Type B pancreatic cell (in vitro differentiated cells): ENCODE measurements at regions not wholly inside any gene's neighbourhood (a gene's known extent, or its start where the extent isn't known, plus 50 kb on each side); places are given as distances from the start of the nearest gene placed in this dataset.

ENCODE experiments used
- DNase-seq: peaks from one replicate; pipeline ENCODE4 v3.0.0; 2021; ENCODE audit warnings: mixed read lengths; ENCODE audit not compliant: unreplicated experiment; ENCODE audit errors: extremely low spot score
- H3K27ac Mint-ChIP-seq: 2 replicates; pipeline ENCODE4 v1.8.0; 2021; ENCODE audit warnings: mild to moderate bottlenecking, mixed read lengths
- H3K27me3 Mint-ChIP-seq: 2 replicates; pipeline ENCODE4 v1.8.0; 2021; ENCODE audit warnings: mixed read lengths
- H3K36me3 Mint-ChIP-seq: 2 replicates; pipeline ENCODE4 v1.8.0; 2021; ENCODE audit warnings: mixed read lengths
- H3K4me1 Mint-ChIP-seq: one replicate; pipeline ENCODE4 v1.8.0; 2021; ENCODE audit warnings: mixed read lengths; ENCODE audit not compliant: unreplicated experiment
- H3K4me3 Mint-ChIP-seq: 2 replicates; pipeline ENCODE4 v1.8.0; 2021; ENCODE audit warnings: mild to moderate bottlenecking, mixed read lengths
- H3K9me3 Mint-ChIP-seq: 2 replicates; pipeline ENCODE4 v1.8.0; 2021; ENCODE audit warnings: mixed read lengths
- TF ChIP-seq, protein P1 (sequence below): fragments of 200-600 bp; sonication (generic); conservative IDR thresholded peaks from 2 replicates; pipeline ENCODE4 v1.5.0; 2021; ENCODE audit warnings: antibody characterized with exemption, mild to moderate bottlenecking

DNA sequence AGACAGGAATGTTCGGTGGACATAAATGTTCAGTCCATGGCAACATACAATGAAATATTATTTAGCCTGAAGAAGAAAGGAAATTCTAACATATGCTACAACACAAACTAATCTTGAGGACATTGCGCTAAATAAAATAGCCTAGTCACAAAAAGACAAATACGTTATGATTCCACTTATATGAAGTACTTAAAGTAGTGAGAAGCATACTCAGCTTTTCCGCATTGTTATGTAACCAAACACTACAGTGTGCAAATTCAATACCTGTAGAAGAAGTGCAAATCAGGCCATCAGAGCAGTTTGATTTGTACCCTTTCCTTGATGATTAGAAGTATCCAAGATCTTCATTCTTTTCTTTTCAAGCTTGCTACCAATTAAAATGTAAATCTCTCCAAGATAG is 1023.4 kb upstream of the NR2F2 start:
- H3K4me3 Mint-ChIP-seq, result no peak overlapping the region
- no peaks in the 10 kb centered on the region for H3K27me3 Mint-ChIP-seq
- peaks cover 8% of the 10 kb centered on the region for H3K9me3 Mint-ChIP-seq
- DNase-seq, result no peak
- H3K4me1 Mint-ChIP-seq, result peaks cover 5% of the 10 kb centered on the region
- no peak overlapping the region for H3K27ac Mint-ChIP-seq
- TF ChIP-seq, protein P1, sequence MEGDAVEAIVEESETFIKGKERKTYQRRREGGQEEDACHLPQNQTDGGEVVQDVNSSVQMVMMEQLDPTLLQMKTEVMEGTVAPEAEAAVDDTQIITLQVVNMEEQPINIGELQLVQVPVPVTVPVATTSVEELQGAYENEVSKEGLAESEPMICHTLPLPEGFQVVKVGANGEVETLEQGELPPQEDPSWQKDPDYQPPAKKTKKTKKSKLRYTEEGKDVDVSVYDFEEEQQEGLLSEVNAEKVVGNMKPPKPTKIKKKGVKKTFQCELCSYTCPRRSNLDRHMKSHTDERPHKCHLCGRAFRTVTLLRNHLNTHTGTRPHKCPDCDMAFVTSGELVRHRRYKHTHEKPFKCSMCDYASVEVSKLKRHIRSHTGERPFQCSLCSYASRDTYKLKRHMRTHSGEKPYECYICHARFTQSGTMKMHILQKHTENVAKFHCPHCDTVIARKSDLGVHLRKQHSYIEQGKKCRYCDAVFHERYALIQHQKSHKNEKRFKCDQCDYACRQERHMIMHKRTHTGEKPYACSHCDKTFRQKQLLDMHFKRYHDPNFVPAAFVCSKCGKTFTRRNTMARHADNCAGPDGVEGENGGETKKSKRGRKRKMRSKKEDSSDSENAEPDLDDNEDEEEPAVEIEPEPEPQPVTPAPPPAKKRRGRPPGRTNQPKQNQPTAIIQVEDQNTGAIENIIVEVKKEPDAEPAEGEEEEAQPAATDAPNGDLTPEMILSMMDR, result no peak
- H3K36me3 Mint-ChIP-seq, result no peaks in the 10 kb centered on the region

DNA sequence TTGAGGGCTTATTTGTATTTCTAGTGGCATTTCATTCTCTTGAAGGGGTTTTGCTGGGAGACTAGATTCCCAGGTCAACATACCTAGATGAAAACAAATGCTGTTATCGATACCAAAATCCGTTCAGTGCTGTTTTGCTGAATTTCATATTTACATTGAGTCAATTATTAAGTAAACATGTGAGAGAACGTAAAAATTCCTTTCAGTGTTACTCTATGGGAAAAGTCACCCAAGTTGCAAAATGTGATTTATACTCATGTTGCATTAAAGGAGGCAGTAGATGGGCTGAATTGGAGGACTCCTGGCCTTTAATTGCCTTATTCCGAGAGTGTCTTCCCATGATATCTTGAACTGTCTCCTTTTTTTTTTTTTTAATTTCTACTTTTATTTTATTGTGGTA is 1011.3 kb upstream of the NR2F2 start:
- Mint-ChIP-seq H3K27me3 (no peaks in the 10 kb centered on the region), H3K27ac (no peak overlapping the region), H3K4me1 (peaks cover under 1% of the 10 kb centered on the region), H3K36me3 (no peaks in the 10 kb centered on the region), H3K4me3 (no peak overlapping the region), H3K9me3 (peaks cover 9% of the 10 kb centered on the region)
- TF ChIP-seq, protein P1, result no peak
- no peak for DNase-seq

DNA sequence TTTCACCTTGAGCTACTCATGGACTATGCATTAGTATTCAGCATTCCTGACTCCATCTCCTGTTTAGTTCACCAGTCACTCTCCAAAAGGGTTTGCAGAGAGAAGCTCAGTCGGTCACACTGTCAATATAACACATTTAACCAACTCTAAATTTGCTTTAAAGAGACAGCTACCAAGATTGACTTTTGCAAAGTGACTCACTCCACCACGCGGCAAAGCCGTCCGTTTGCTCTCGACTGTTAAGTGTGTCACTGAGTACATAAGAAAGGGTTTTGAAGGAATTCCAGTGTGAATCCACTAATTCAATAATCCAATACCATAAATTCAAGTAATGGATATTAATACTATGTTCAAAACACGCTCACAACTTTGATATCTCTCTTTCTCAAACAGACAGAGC is 1006.7 kb upstream of the NR2F2 start:
- Mint-ChIP-seq H3K36me3 (no peaks in the 10 kb centered on the region), H3K27ac (no peak overlapping the region), H3K4me3 (no peak overlapping the region)

DNA sequence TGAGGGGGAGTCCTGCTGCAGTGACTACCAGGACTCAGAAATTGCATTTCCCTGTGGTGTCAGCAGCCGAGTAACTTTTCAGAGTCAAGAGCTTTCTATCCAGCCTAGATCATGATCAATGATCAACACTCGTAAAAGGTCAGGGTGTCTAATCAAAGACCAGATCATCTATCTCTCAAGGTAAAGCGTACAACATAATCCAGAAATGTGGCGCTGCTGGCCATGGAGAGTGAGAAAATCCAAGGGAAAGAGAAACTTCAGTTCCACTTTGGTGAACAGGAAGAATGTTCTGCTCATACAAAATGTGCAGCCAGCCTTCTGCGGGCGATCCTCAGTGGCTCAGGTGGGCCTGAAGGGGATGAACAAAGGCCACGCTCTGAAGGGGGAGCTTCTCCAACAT is 1005.8 kb upstream of the NR2F2 start:
- Mint-ChIP-seq H3K27ac (no peak overlapping the region), H3K4me3 (no peak overlapping the region), H3K36me3 (no peaks in the 10 kb centered on the region), H3K9me3 (no peaks in the 10 kb centered on the region), H3K4me1 (peaks cover 7% of the 10 kb centered on the region), H3K27me3 (peaks cover 32% of the 10 kb centered on the region)
- TF ChIP-seq, protein P1, result no peak
- no peak for DNase-seq

More for the DNA sequence above, 1006.7 kb upstream of the NR2F2 start:
- TF ChIP-seq, protein P1, result no peak
- DNase-seq, result no peak
- Mint-ChIP-seq H3K27me3 (peaks cover 26% of the 10 kb centered on the region), H3K4me1 (peaks cover 7% of the 10 kb centered on the region), H3K9me3 (no peaks in the 10 kb centered on the region)

DNA sequence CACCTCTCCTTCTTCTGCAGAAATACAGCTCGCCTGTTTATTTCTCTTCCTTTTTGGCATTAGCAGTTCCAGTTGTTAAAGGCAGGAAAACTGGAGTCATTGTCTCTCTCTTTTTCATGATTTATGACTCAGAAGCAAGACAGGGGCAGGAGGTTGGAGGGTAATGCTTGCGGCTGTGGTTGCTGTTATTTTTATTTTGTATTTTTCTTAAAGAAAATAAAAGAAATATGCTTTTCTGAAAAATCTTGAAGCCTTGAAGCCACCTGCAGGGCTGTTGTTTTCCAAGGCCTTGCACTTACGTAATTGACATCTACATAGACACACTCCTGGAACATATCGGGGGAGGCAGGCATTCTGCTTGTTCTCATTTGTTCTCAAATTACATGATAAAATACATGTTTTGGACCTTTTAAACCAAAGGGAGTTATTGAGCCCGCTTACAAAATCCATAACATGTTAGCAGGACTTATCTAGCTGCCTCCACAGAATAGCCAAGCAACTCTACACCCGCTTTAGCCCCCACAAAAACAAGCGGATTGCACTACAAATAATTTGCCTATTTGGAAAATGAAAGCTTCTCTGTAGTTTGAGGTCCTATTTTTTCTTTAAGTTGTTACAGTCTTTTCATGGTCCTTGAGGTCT is 1004.6 kb upstream of the NR2F2 start:
- H3K4me3 Mint-ChIP-seq, result peak overlapping the region; percentile 90
- H3K36me3 Mint-ChIP-seq, result no peaks in the 10 kb centered on the region
- H3K9me3 Mint-ChIP-seq, result no peaks in the 10 kb centered on the region
- no peak overlapping the region for H3K27ac Mint-ChIP-seq
- H3K27me3 Mint-ChIP-seq, result peaks cover 32% of the 10 kb centered on the region
- peaks cover 7% of the 10 kb centered on the region for H3K4me1 Mint-ChIP-seq
- no peak for DNase-seq
- TF ChIP-seq, protein P1, result no peak
